ENCODE measurements at regions not wholly inside any gene's neighbourhood (a gene's known extent, or its start where the extent isn't known, plus 50 kb on each side); places are given as distances from the start of the nearest gene placed in this dataset.

GRCh38 chr4:159767406-159767805, 664.5 kb downstream of the RAPGEF2 start:
- Histone ChIP-seq H3K9me3 (ENCODE audit: low read depth, low read length) (no peaks in the 10 kb centered on the region), H3K36me3 (ENCODE audit: insufficient read depth, low read length) (no peaks in the 10 kb centered on the region), H2AFZ (ENCODE audit: low read length) (no peak overlapping the region), H3K4me2 (ENCODE audit: insufficient read depth, low read length) (no peak overlapping the region), H3K4me1 (ENCODE audit: insufficient read depth, low read length) (no peaks in the 10 kb centered on the region), H3K27me3 (ENCODE audit: insufficient read depth, low read length) (no peaks in the 10 kb centered on the region), H3K4me3 (ENCODE audit: insufficient read depth, low read length) (no peak overlapping the region), H3K79me2 (ENCODE audit: insufficient read depth, low read length) (no peaks in the 10 kb centered on the region), H3K27ac (ENCODE audit: low read depth, low read length) (no peak overlapping the region), H4K20me1 (ENCODE audit: insufficient read depth, low read length) (no peaks in the 10 kb centered on the region)
- TF ChIP-seq, protein P1, sequence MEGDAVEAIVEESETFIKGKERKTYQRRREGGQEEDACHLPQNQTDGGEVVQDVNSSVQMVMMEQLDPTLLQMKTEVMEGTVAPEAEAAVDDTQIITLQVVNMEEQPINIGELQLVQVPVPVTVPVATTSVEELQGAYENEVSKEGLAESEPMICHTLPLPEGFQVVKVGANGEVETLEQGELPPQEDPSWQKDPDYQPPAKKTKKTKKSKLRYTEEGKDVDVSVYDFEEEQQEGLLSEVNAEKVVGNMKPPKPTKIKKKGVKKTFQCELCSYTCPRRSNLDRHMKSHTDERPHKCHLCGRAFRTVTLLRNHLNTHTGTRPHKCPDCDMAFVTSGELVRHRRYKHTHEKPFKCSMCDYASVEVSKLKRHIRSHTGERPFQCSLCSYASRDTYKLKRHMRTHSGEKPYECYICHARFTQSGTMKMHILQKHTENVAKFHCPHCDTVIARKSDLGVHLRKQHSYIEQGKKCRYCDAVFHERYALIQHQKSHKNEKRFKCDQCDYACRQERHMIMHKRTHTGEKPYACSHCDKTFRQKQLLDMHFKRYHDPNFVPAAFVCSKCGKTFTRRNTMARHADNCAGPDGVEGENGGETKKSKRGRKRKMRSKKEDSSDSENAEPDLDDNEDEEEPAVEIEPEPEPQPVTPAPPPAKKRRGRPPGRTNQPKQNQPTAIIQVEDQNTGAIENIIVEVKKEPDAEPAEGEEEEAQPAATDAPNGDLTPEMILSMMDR (IDR thresholded peaks at IDR 0.05; ENCODE audit: extremely low read depth, low read depth, low read length): no peak
- DNase-seq (ENCODE audit: insufficient read length, low spot score, missing footprints): no peak

GRCh38 chr4:159768016-159768415, 665.1 kb downstream of the RAPGEF2 start:
- Histone ChIP-seq H3K27me3 (ENCODE audit: insufficient read depth, low read length) (no peaks in the 10 kb centered on the region), H3K79me2 (ENCODE audit: insufficient read depth, low read length) (no peaks in the 10 kb centered on the region), H3K27ac (ENCODE audit: low read depth, low read length) (no peak overlapping the region), H4K20me1 (ENCODE audit: insufficient read depth, low read length) (no peaks in the 10 kb centered on the region), H3K4me3 (ENCODE audit: insufficient read depth, low read length) (no peak overlapping the region), H2AFZ (ENCODE audit: low read length) (no peak overlapping the region), H3K4me1 (ENCODE audit: insufficient read depth, low read length) (no peaks in the 10 kb centered on the region), H3K9me3 (ENCODE audit: low read depth, low read length) (no peaks in the 10 kb centered on the region), H3K36me3 (ENCODE audit: insufficient read depth, low read length) (no peaks in the 10 kb centered on the region), H3K4me2 (ENCODE audit: insufficient read depth, low read length) (no peak overlapping the region)
- TF ChIP-seq, protein P1 (IDR thresholded peaks at IDR 0.05; ENCODE audit: extremely low read depth, low read depth, low read length): no peak
- no peak for DNase-seq (ENCODE audit: insufficient read length, low spot score, missing footprints)

DNA sequence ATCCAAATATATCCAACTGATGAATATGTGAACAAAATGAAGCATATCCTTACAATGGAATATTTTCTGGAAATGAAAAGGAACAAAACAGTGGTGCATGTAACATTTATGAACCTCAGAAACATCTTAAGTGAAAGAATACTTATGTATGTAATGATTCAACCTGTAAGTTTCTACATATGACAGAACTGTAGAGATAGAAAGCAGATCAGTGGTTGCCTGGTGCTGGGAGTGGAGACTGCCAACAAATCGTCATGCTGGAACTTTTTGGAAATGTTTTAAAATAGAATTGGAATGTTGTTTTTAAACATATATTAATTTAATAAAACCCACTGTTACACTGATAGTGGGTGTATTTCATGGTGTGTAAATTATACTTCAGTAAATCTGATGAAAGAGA, 667.5 kb downstream of the RAPGEF2 start:
- Histone ChIP-seq H3K36me3 (ENCODE audit: insufficient read depth, low read length) (no peaks in the 10 kb centered on the region), H2AFZ (ENCODE audit: low read length) (no peak overlapping the region), H4K20me1 (ENCODE audit: insufficient read depth, low read length) (no peaks in the 10 kb centered on the region), H3K27me3 (ENCODE audit: insufficient read depth, low read length) (no peaks in the 10 kb centered on the region), H3K4me2 (ENCODE audit: insufficient read depth, low read length) (no peak overlapping the region), H3K79me2 (ENCODE audit: insufficient read depth, low read length) (no peaks in the 10 kb centered on the region), H3K4me3 (ENCODE audit: insufficient read depth, low read length) (no peak overlapping the region), H3K27ac (ENCODE audit: low read depth, low read length) (no peak overlapping the region), H3K4me1 (ENCODE audit: insufficient read depth, low read length) (no peaks in the 10 kb centered on the region), H3K9me3 (ENCODE audit: low read depth, low read length) (no peaks in the 10 kb centered on the region)
- TF ChIP-seq, protein P1 (IDR thresholded peaks at IDR 0.05; ENCODE audit: extremely low read depth, low read depth, low read length): no peak
- no peak for DNase-seq (ENCODE audit: insufficient read length, low spot score, missing footprints)

DNA sequence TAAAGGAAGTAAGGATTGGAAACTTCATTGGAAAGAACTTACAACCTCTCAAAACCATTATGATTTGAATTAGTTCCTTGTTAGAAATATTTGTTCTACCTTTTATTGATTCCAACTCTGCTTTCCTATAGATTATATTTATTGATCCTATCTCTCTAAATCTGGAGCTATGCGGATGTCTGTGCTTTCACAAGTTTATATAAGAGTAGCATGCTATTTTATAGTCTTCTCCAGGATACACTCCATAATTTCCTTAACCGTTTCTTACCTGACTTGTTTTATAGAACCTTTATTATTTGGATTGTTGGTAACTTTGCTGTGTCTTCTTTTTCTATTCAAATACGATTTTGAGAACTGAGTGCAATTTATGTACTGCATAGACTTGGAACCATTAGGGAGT, 668.1 kb downstream of the RAPGEF2 start:
- Histone ChIP-seq H3K9me3 (ENCODE audit: low read depth, low read length) (no peaks in the 10 kb centered on the region), H3K4me2 (ENCODE audit: insufficient read depth, low read length) (no peak overlapping the region), H3K4me1 (ENCODE audit: insufficient read depth, low read length) (no peaks in the 10 kb centered on the region), H3K79me2 (ENCODE audit: insufficient read depth, low read length) (no peaks in the 10 kb centered on the region), H3K4me3 (ENCODE audit: insufficient read depth, low read length) (no peak overlapping the region), H3K36me3 (ENCODE audit: insufficient read depth, low read length) (no peaks in the 10 kb centered on the region), H3K27me3 (ENCODE audit: insufficient read depth, low read length) (no peaks in the 10 kb centered on the region), H2AFZ (ENCODE audit: low read length) (no peak overlapping the region), H3K27ac (ENCODE audit: low read depth, low read length) (no peak overlapping the region), H4K20me1 (ENCODE audit: insufficient read depth, low read length) (no peaks in the 10 kb centered on the region)
- DNase-seq (ENCODE audit: insufficient read length, low spot score, missing footprints): no peak
- TF ChIP-seq, protein P1 (IDR thresholded peaks at IDR 0.05; ENCODE audit: extremely low read depth, low read depth, low read length): no peak
